Osteoblast (primary cell): ENCODE measurements at regions not wholly inside any gene's neighbourhood (a gene's known extent, or its start where the extent isn't known, plus 50 kb on each side); places are given as distances from the start of the nearest gene placed in this dataset.

ENCODE experiments used
- DNase-seq: peaks from one replicate; pipeline ENCODE4 v3.0.0; 2011; ENCODE audit warnings: low spot score, mixed read lengths; ENCODE audit not compliant: insufficient read length; ENCODE audit errors: missing footprints
- H2AFZ ChIP-seq: 2 replicates; pipeline ENCODE4 v1.6.0; 2011; ENCODE audit warnings: mild to moderate bottlenecking, low read length
- H3K27ac ChIP-seq: 2 replicates; pipeline ENCODE4 v1.5.1; 2011; ENCODE audit warnings: mild to moderate bottlenecking, low read depth, low read length, moderate library complexity
- H3K27me3 ChIP-seq: 2 replicates; pipeline ENCODE4 v1.6.0; 2012; ENCODE audit warnings: mild to moderate bottlenecking, control low read depth, inconsistent platforms, low read length, moderate library complexity; ENCODE audit not compliant: insufficient read depth
- H3K36me3 ChIP-seq: 2 replicates; pipeline ENCODE4 v1.5.1; 2011; ENCODE audit warnings: mild to moderate bottlenecking, low read length, control low read depth, moderate library complexity; ENCODE audit not compliant: insufficient read depth
- H3K4me1 ChIP-seq: 2 replicates; pipeline ENCODE4 v1.5.1; 2011; ENCODE audit warnings: mild to moderate bottlenecking, low read length, control low read depth, moderate library complexity; ENCODE audit not compliant: insufficient read depth
- H3K4me2 ChIP-seq: 2 replicates; pipeline ENCODE4 v1.6.0; 2011; ENCODE audit warnings: mild to moderate bottlenecking, low read length; ENCODE audit not compliant: insufficient read depth
- H3K4me3 ChIP-seq: fragments of 200-600 bp; sonication (generic); 3 replicates; pipeline ENCODE4 v1.5.1; 2012; ENCODE audit warnings: mild to moderate bottlenecking, low read length, inconsistent platforms; ENCODE audit not compliant: insufficient read depth
- H3K79me2 ChIP-seq: 2 replicates; pipeline ENCODE4 v1.6.0; 2012; ENCODE audit warnings: mild to moderate bottlenecking, low read length, control low read depth, inconsistent platforms; ENCODE audit not compliant: insufficient read depth
- H3K9me3 ChIP-seq: 2 replicates; pipeline ENCODE4 v1.5.1; 2011; ENCODE audit warnings: low read depth, low read length, control low read depth
- H4K20me1 ChIP-seq: 2 replicates; pipeline ENCODE4 v1.6.0; 2012; ENCODE audit warnings: mild to moderate bottlenecking, low read length, control low read depth; ENCODE audit not compliant: insufficient read depth
- TF ChIP-seq, protein P1 (sequence below): IDR thresholded peaks from 2 replicates; pipeline ENCODE4 v1.5.1; 2011; ENCODE audit warnings: mild to moderate bottlenecking, low read depth, low read length, moderate library complexity; ENCODE audit errors: extremely low read depth

DNA sequence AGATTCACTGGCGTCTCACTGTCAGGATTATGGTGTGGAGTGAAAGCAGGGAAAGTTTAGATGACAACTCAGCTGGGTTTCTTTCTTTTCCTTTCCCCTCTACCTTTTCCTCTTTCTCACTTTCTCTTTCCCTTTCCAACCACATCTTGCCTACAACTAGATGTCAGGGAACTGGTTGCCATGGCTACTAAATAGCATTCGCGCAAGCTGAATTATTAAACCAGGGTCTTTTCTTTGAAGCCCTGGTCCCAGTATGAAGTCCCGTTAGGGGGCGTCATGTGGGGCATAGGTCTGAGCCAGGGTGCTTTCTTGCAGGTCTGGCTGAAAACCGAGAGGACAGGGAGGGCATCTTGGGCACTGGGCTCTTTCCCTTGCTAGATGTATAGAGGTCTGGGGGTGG, 168.4 kb upstream of the CACNA1E start:
- Histone ChIP-seq H3K27me3 (peaks cover 54% of the 10 kb centered on the region), H3K4me2 (peak overlapping the region; percentile 36), H3K4me1 (no peaks in the 10 kb centered on the region), H4K20me1 (no peaks in the 10 kb centered on the region), H3K27ac (no peak overlapping the region), H3K36me3 (no peaks in the 10 kb centered on the region), H3K9me3 (no peaks in the 10 kb centered on the region), H3K79me2 (no peaks in the 10 kb centered on the region), H3K4me3 (no peak overlapping the region), H2AFZ (no peak overlapping the region)
- TF ChIP-seq, protein P1, sequence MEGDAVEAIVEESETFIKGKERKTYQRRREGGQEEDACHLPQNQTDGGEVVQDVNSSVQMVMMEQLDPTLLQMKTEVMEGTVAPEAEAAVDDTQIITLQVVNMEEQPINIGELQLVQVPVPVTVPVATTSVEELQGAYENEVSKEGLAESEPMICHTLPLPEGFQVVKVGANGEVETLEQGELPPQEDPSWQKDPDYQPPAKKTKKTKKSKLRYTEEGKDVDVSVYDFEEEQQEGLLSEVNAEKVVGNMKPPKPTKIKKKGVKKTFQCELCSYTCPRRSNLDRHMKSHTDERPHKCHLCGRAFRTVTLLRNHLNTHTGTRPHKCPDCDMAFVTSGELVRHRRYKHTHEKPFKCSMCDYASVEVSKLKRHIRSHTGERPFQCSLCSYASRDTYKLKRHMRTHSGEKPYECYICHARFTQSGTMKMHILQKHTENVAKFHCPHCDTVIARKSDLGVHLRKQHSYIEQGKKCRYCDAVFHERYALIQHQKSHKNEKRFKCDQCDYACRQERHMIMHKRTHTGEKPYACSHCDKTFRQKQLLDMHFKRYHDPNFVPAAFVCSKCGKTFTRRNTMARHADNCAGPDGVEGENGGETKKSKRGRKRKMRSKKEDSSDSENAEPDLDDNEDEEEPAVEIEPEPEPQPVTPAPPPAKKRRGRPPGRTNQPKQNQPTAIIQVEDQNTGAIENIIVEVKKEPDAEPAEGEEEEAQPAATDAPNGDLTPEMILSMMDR: no peak
- no peak for DNase-seq

DNA sequence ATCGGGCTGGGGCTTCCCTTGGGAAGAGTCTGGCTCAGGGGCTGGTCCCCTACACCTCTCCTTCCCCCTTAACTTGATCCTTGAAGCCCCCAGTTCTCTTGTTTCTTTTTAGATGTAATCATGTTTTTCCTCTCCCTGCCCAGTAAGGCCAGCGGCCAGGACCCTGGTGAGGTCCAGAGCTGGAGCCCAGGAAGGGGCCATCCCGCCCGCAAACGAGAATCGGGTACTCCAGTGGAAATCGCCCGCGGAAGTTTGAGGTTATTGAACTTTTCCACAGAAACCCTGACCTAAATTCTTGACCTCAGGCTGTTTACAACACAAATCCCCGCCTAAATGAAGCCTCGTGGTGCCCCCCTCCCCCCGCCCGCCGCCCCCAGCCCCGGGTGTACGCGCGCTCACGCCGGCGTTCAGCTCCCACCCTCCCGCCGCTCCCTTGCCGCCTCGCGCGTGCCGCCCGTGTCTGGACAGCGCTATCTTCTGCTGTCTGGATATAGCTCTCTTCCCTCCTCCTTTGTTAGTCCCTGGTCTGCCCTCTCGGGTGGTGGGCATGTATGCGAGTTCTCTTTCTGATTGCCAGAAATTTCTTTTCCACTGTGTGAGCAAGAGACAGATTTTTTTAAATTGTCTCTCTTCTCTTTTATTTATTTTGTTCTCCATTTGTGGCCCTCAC, 165.9 kb upstream of the CACNA1E start:
- Histone ChIP-seq H3K36me3 (no peaks in the 10 kb centered on the region), H4K20me1 (no peaks in the 10 kb centered on the region), H3K27ac (no peak overlapping the region), H3K27me3 (peaks cover 54% of the 10 kb centered on the region), H3K4me3 (no peak overlapping the region), H3K9me3 (no peaks in the 10 kb centered on the region), H2AFZ (no peak overlapping the region), H3K79me2 (no peaks in the 10 kb centered on the region), H3K4me1 (no peaks in the 10 kb centered on the region), H3K4me2 (no peak overlapping the region)
- DNase-seq: no peak
- TF ChIP-seq, protein P1: no peak

DNA sequence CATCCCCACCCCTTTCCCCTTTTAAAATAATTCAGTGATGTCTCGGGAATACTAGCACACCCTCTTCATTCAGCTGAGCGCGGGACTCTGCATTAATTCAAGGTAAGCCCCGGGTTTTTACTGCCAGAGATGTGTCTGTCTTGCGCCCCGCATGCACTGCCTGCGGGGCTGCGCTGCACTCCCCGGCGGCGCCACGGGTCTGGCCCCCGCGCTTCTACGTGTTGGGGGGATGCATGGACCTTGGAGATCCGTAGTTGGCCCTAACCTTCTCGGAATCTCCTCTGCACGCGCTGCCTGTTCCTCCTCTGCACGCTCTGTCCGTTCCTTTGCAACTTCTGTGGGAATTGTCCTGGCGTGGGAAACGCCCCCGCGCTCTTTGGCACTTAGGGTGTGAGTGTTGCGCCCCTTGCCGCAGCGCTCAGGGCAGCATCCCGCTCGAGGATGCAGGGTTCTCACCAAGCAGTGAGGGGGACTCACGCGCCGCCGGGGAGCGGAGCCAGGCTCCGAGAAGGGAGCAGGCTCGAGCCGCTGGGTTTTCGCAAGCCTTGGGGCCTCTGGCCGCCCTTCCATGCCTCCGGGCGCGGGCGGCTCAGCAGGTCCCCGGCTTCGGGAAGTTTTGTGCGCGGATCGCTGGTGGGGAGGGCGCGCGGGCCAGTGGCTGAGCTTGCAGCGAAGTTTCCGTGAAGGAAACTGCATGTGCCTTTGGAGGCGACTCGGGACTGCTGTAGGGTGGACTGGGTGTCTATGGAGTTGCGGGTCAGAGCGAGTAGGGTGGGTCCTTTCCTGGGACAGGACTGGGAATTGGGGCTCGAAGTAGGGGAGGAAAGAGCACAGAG, 165.1 kb upstream of the CACNA1E start:
- Histone ChIP-seq H3K79me2 (no peaks in the 10 kb centered on the region), H3K36me3 (no peaks in the 10 kb centered on the region), H2AFZ (no peak overlapping the region), H3K4me1 (no peaks in the 10 kb centered on the region), H3K9me3 (no peaks in the 10 kb centered on the region), H3K27me3 (peaks cover 54% of the 10 kb centered on the region), H3K27ac (no peak overlapping the region), H4K20me1 (no peaks in the 10 kb centered on the region), H3K4me2 (no peak overlapping the region), H3K4me3 (no peak overlapping the region)
- TF ChIP-seq, protein P1: no peak
- DNase-seq: peak; percentile 72

DNA sequence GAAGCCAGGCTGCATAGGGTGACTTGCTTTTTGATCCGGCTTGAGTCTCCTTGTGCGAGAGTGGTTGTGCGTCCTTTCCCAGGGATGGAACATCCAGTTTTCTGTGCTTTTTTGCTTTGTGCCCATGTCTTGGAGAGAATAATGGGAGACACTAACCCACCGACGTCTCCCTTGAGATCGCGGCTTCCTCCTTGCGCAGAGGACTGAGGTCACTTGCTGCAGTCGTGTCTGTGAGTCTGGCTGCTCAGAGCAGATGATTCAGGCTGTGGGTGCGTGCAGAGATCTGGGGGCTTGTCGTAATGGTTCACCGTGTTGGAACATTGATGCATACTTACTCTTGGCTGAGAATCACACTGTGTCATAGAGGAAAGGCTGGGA, 164.5 kb upstream of the CACNA1E start:
- Histone ChIP-seq H3K27me3 (peaks cover 49% of the 10 kb centered on the region), H2AFZ (no peak overlapping the region), H3K4me2 (no peak overlapping the region)

More for the DNA sequence above, 164.5 kb upstream of the CACNA1E start:
- Histone ChIP-seq H3K27ac (no peak overlapping the region), H3K4me3 (no peak overlapping the region), H3K9me3 (no peaks in the 10 kb centered on the region), H3K79me2 (no peaks in the 10 kb centered on the region), H4K20me1 (no peaks in the 10 kb centered on the region), H3K36me3 (no peaks in the 10 kb centered on the region), H3K4me1 (no peaks in the 10 kb centered on the region)
- no peak for DNase-seq
- TF ChIP-seq, protein P1: no peak
